ENCODE measurements at regions not wholly inside any gene's neighbourhood (a gene's known extent, or its start where the extent isn't known, plus 50 kb on each side); places are given as distances from the start of the nearest gene placed in this dataset.

DNA sequence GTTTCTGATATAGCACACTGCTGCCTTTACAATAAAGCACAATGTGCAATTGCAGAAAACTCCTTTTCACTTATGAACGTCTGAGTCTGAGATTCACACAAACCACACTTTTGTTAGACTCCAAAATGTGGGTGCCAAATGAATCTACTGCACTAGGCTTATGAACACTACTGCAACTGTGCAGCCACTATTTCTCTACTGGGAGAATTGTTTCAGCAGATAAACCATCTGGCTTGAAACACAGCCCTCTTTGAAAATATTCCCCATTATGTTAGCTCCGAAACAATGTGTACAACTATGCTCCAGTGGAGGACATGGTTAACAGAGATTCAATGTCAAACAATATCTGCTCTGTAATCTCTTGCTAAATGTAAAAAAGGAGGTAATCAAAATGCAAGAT is 188.7 kb upstream of the ZEB2 start:
- intact Hi-C loops (cut with micrococcal nuclease) = loop anchor here (10.0 kb wide), 1 partner anchor 1036 kb away; no protein-coding TSS in a partner anchor
- Histone ChIP-seq H2AFZ (ENCODE audit: insufficient read depth, low read depth, low read length, poor library complexity, severe bottlenecking) (no peak overlapping the region), H3K4me3 (ENCODE audit: control extremely low read depth in 1 of 5, extremely low read depth in 1 of 5, insufficient read depth in 1 of 5, low read depth in 2 of 5, low read length in 4 of 5) (no peak overlapping the region), H3K79me2 (ENCODE audit: control insufficient read depth, insufficient read depth, low read length) (no peaks in the 10 kb centered on the region), H3K9me3 (ENCODE audit: control extremely low read depth in 1 of 3, control insufficient read depth in 2 of 3, insufficient read depth in 1 of 3, low read length in 2 of 3) (no peaks in the 10 kb centered on the region), H3K36me3 (replicated peaks in 1 of 2; ENCODE audit: control extremely low read depth in 1 of 2, control insufficient read depth in 1 of 2, extremely low read depth in 1 of 2, insufficient read depth in 2 of 2, low read length in 1 of 2) (no peaks in the 10 kb centered on the region), H3K9ac (ENCODE audit: low read length) (no peak overlapping the region), H3K27ac (ENCODE audit: low read length in 2 of 2) (no peak overlapping the region), H3K27me3 (replicated peaks in 1 of 4; ENCODE audit: control extremely low read depth in 1 of 4, control insufficient read depth in 3 of 4, insufficient read depth in 4 of 4, low read length in 3 of 4) (no peaks in the 10 kb centered on the region), H3K4me2 (replicated peaks; ENCODE audit: low read depth, low read length, poor library complexity, severe bottlenecking) (no peak overlapping the region), H3K4me1 (ENCODE audit: control insufficient read depth in 2 of 2, insufficient read depth in 2 of 2, low read length in 2 of 2) (peaks cover 19 to 20% of the 10 kb centered on the region in 2 donors), H4K20me1 (ENCODE audit: control insufficient read depth, insufficient read depth, low read length, poor library complexity, severe bottlenecking) (no peaks in the 10 kb centered on the region)
- ChIA-PET CTCF (no interaction called here), POLR2A (no interaction called here)
- peaks cover 20% of the 10 kb centered on the region for H3K4me1 Mint-ChIP-seq
- ATAC-seq (ENCODE audit: low read depth) (no peak), DNase-seq (no peak)
- no peak overlapping the region for H3K4me3 Mint-ChIP-seq
- H3K9me3 Mint-ChIP-seq (ENCODE audit: insufficient read depth) = no peaks in the 10 kb centered on the region
- H3K27ac Mint-ChIP-seq = no peak overlapping the region
- H3K27me3 Mint-ChIP-seq = no peaks in the 10 kb centered on the region
- TF ChIP-seq, protein P1, sequence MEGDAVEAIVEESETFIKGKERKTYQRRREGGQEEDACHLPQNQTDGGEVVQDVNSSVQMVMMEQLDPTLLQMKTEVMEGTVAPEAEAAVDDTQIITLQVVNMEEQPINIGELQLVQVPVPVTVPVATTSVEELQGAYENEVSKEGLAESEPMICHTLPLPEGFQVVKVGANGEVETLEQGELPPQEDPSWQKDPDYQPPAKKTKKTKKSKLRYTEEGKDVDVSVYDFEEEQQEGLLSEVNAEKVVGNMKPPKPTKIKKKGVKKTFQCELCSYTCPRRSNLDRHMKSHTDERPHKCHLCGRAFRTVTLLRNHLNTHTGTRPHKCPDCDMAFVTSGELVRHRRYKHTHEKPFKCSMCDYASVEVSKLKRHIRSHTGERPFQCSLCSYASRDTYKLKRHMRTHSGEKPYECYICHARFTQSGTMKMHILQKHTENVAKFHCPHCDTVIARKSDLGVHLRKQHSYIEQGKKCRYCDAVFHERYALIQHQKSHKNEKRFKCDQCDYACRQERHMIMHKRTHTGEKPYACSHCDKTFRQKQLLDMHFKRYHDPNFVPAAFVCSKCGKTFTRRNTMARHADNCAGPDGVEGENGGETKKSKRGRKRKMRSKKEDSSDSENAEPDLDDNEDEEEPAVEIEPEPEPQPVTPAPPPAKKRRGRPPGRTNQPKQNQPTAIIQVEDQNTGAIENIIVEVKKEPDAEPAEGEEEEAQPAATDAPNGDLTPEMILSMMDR (IDR thresholded peaks at IDR 0.05) = no peak
- no peak for TF ChIP-seq EZH2 (IDR thresholded peaks at IDR 0.05; ENCODE audit: borderline replicate concordance, insufficient read depth, low read depth, low read length, poor library complexity, severe bottlenecking)
- WGBS (ENCODE audit: insufficient coverage) = 100% methylated on average over 1 of the region's 2 CpGs

DNA sequence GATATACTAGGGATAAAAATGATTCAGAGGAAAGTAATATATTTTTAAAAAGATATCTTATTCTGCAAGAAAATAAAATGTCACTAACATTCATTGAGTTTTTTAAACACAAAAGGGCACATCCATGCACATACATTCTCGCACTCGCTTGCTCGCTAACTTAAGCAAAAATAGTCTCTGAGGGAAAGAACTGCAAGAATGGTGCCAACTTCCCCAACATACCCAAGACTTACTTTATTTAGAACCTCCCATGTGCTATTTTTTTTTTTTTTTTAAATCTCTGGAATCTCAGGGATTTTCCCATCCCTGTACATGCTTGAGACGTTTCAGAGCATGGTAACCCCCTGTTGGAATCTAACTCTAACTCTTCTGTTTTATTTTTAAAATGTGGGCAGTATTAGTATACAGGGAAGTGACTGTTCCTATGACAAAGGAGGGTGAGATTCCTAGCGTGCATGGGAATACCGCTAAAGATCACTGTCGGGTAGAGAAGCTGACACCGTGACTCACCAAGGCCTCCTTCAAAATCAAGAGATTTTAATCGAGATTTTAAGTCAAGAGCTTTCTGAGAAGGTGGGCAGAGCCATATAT is 187.9 kb upstream of the ZEB2 start:
- Histone ChIP-seq H3K79me2 (ENCODE audit: control insufficient read depth, insufficient read depth, low read length) (no peaks in the 10 kb centered on the region), H3K27ac (ENCODE audit: low read length in 2 of 2) (no peak overlapping the region), H4K20me1 (ENCODE audit: control insufficient read depth, insufficient read depth, low read length, poor library complexity, severe bottlenecking) (no peaks in the 10 kb centered on the region), H3K27me3 (replicated peaks in 1 of 4; ENCODE audit: control extremely low read depth in 1 of 4, control insufficient read depth in 3 of 4, insufficient read depth in 4 of 4, low read length in 3 of 4) (no peaks in the 10 kb centered on the region), H3K4me1 (ENCODE audit: control insufficient read depth in 2 of 2, insufficient read depth in 2 of 2, low read length in 2 of 2) (peaks cover 23 to 24% of the 10 kb centered on the region in 2 donors), H3K4me3 (ENCODE audit: control extremely low read depth in 1 of 5, extremely low read depth in 1 of 5, insufficient read depth in 1 of 5, low read depth in 2 of 5, low read length in 4 of 5) (no peak overlapping the region), H3K4me2 (replicated peaks; ENCODE audit: low read depth, low read length, poor library complexity, severe bottlenecking) (no peak overlapping the region), H2AFZ (ENCODE audit: insufficient read depth, low read depth, low read length, poor library complexity, severe bottlenecking) (no peak overlapping the region), H3K9me3 (ENCODE audit: control extremely low read depth in 1 of 3, control insufficient read depth in 2 of 3, insufficient read depth in 1 of 3, low read length in 2 of 3) (no peaks in the 10 kb centered on the region), H3K9ac (ENCODE audit: low read length) (no peak overlapping the region), H3K36me3 (replicated peaks in 1 of 2; ENCODE audit: control extremely low read depth in 1 of 2, control insufficient read depth in 1 of 2, extremely low read depth in 1 of 2, insufficient read depth in 2 of 2, low read length in 1 of 2) (no peaks in the 10 kb centered on the region)
- ChIA-PET POLR2A (no interaction called here), CTCF (no interaction called here)
- DNase-seq (no peak), ATAC-seq (ENCODE audit: low read depth) (no peak)
- Mint-ChIP-seq H3K27ac (no peak overlapping the region), H3K4me3 (no peak overlapping the region), H3K4me1 (peaks cover 27% of the 10 kb centered on the region), H3K9me3 (ENCODE audit: insufficient read depth) (no peaks in the 10 kb centered on the region), H3K27me3 (no peaks in the 10 kb centered on the region)
- TF ChIP-seq, protein P1 (IDR thresholded peaks at IDR 0.05) = no peak
- no peak for TF ChIP-seq EZH2 (IDR thresholded peaks at IDR 0.05; ENCODE audit: borderline replicate concordance, insufficient read depth, low read depth, low read length, poor library complexity, severe bottlenecking)
- intact Hi-C loops (cut with micrococcal nuclease) = loop anchor here (10.0 kb wide), 1 partner anchor 1037 kb away; no protein-coding TSS in a partner anchor
- WGBS (ENCODE audit: insufficient coverage) = 97% methylated on average over 3 of the region's 9 CpGs
